ENCODE measurements at regions not wholly inside any gene's neighbourhood (a gene's known extent, or its start where the extent isn't known, plus 50 kb on each side); places are given as distances from the start of the nearest gene placed in this dataset.

GRCh38 chr2:66691031-66691965, 256.4 kb downstream of the MEIS1 start:
- no peak for DNase-seq (ENCODE audit: low read depth)

GRCh38 chr2:66692521-66693054, 257.7 kb downstream of the MEIS1 start:
- no peak for DNase-seq (ENCODE audit: low read depth)

GRCh38 chr2:66693076-66693965, 258.4 kb downstream of the MEIS1 start:
- DNase-seq (ENCODE audit: low read depth), result no peak

GRCh38 chr2:66694087-66694860, 259.3 kb downstream of the MEIS1 start:
- no peak for DNase-seq (ENCODE audit: low read depth)

GRCh38 chr2:66695226-66695735, 260.4 kb downstream of the MEIS1 start:
- no peak for DNase-seq (ENCODE audit: low read depth)

- DNase-seq (ENCODE audit: low read depth), result no peak
These were observed 261.4 kb downstream of the MEIS1 start for GRCh38 chr2:66696374-66696773.

GRCh38 chr2:66696886-66697285, 262.0 kb downstream of the MEIS1 start:
- DNase-seq (ENCODE audit: low read depth), result no peak

GRCh38 chr2:66697366-66697765, 262.4 kb downstream of the MEIS1 start:
- DNase-seq (ENCODE audit: low read depth), result no peak

GRCh38 chr2:66698091-66698490, 263.2 kb downstream of the MEIS1 start:
- DNase-seq (ENCODE audit: low read depth), result no peak

- DNase-seq (ENCODE audit: low read depth), result no peak
These were observed 263.8 kb downstream of the MEIS1 start for GRCh38 chr2:66698576-66699239.

- no peak for DNase-seq (ENCODE audit: low read depth)
These were observed 264.5 kb downstream of the MEIS1 start for GRCh38 chr2:66699416-66699792.

- DNase-seq (ENCODE audit: low read depth), result no peak
These were observed 265.1 kb downstream of the MEIS1 start for GRCh38 chr2:66699793-66700676.

GRCh38 chr2:66700677-66701066, 265.7 kb downstream of the MEIS1 start:
- no peak for DNase-seq (ENCODE audit: low read depth)

- no peak for DNase-seq (ENCODE audit: low read depth)
These were observed 266.3 kb downstream of the MEIS1 start for GRCh38 chr2:66701251-66701650.

- DNase-seq (ENCODE audit: low read depth), result no peak
These were observed 266.7 kb downstream of the MEIS1 start for GRCh38 chr2:66701656-66702055.

GRCh38 chr2:66702301-66702700, 267.4 kb downstream of the MEIS1 start:
- no peak for DNase-seq (ENCODE audit: low read depth)

GRCh38 chr2:66704786-66705185, 269.9 kb downstream of the MEIS1 start:
- DNase-seq (ENCODE audit: low read depth), result no peak

GRCh38 chr2:66714610-66715009, 279.7 kb downstream of the MEIS1 start:
- no peak for DNase-seq (ENCODE audit: low read depth)

GRCh38 chr2:66717218-66717905, 282.4 kb downstream of the MEIS1 start:
- DNase-seq (ENCODE audit: low read depth), result no peak
